Loucy (cell line): ENCODE measurements at regions not wholly inside any gene's neighbourhood (a gene's known extent, or its start where the extent isn't known, plus 50 kb on each side); places are given as distances from the start of the nearest gene placed in this dataset.

ENCODE experiments used
- H2AFZ ChIP-seq: fragments of 200-600 bp; sonication (generic); 2 replicates; pipeline ENCODE4 v1.6.0; 2016; ENCODE audit warnings: antibody characterized with exemption, mild to moderate bottlenecking, low read length, moderate library complexity
- H3F3A ChIP-seq: fragments of 200-600 bp; 2 replicates; pipeline ENCODE4 v1.6.0; 2016; ENCODE audit warnings: antibody characterized with exemption, low read depth, mild to moderate bottlenecking
- H3K27me3 ChIP-seq: fragments of 200-600 bp; sonication (generic); 2 replicates; pipeline ENCODE4 v1.6.1; 2014; ENCODE audit warnings: low read length, mild to moderate bottlenecking; ENCODE audit not compliant: insufficient read depth, poor library complexity, severe bottlenecking
- H3K36me3 ChIP-seq: fragments of 200-600 bp; sonication (generic); 2 replicates; pipeline ENCODE4 v1.6.1; 2016; ENCODE audit warnings: low read length; ENCODE audit not compliant: insufficient read depth
- H3K4me1 ChIP-seq: fragments of 200-600 bp; sonication (generic); 2 replicates; pipeline ENCODE4 v1.5.1; 2014; ENCODE audit warnings: low read length, mild to moderate bottlenecking; ENCODE audit not compliant: insufficient read depth, poor library complexity, severe bottlenecking
- H3K4me2 ChIP-seq: fragments of 200-600 bp; sonication (generic); 2 replicates; pipeline ENCODE4 v1.6.0; 2014; ENCODE audit warnings: antibody characterized with exemption, low read length, low read depth, mild to moderate bottlenecking; ENCODE audit not compliant: poor library complexity, severe bottlenecking
- H3K4me3 ChIP-seq: fragments of 200-600 bp; sonication (generic); 2 replicates; pipeline ENCODE4 v1.5.1; 2014; ENCODE audit warnings: low read length, mild to moderate bottlenecking, mixed read lengths; ENCODE audit not compliant: poor library complexity, severe bottlenecking
- H3K79me2 ChIP-seq: fragments of 200-600 bp; sonication (generic); 2 replicates; pipeline ENCODE4 v1.6.1; 2014; ENCODE audit warnings: low read length; ENCODE audit not compliant: insufficient read depth
- H3K9ac ChIP-seq: fragments of 200-600 bp; sonication (generic); 2 replicates; pipeline ENCODE4 v1.6.0; 2014; ENCODE audit warnings: mild to moderate bottlenecking, low read depth, low read length, moderate library complexity; ENCODE audit not compliant: poor library complexity, severe bottlenecking
- H3K9me2 ChIP-seq: fragments of 200-600 bp; sonication (generic); replicated peaks from 2 replicates; pipeline ENCODE4 v1.6.1; 2016; ENCODE audit warnings: low read depth, low read length, mixed read lengths
- H3K9me3 ChIP-seq: fragments of 200-600 bp; sonication (generic); 2 replicates; pipeline ENCODE4 v1.6.1; 2014; ENCODE audit warnings: mild to moderate bottlenecking, antibody characterized with exemption, low read length, low read depth; ENCODE audit not compliant: insufficient read depth
- H4K20me1 ChIP-seq: fragments of 200-600 bp; sonication (generic); 2 replicates; pipeline ENCODE4 v1.6.0; 2014; ENCODE audit warnings: antibody characterized with exemption, low read length, mild to moderate bottlenecking; ENCODE audit not compliant: insufficient read depth, poor library complexity, severe bottlenecking
- CTCF ChIP-seq: fragments of 200-600 bp; sonication (generic); conservative IDR thresholded peaks from 2 replicates; pipeline ENCODE4 v1.5.1; 2014; ENCODE audit warnings: mild to moderate bottlenecking, antibody characterized with exemption, low read length
- EZH2phosphoT487 ChIP-seq: fragments of 200-600 bp; IDR thresholded peaks from 2 replicates; pipeline ENCODE4 v1.6.1; 2018; ENCODE audit warnings: antibody characterized with exemption, mild to moderate bottlenecking, moderate library complexity, borderline replicate concordance

GRCh38 chr2:235162837-235163197, 211.0 kb downstream of the SH3BP4 start:
- H3K4me2 ChIP-seq: no peak overlapping the region

GRCh38 chr2:235165136-235165535, 213.3 kb downstream of the SH3BP4 start:
- H3K9ac ChIP-seq: no peak overlapping the region

More at GRCh38 chr2:235162837-235163197, 211.0 kb downstream of the SH3BP4 start:
- no peaks in the 10 kb centered on the region for H3F3A ChIP-seq
- no peaks in the 10 kb centered on the region for H3K4me1 ChIP-seq
- H3K9ac ChIP-seq: no peak overlapping the region
- H3K79me2 ChIP-seq: no peaks in the 10 kb centered on the region
- TF ChIP-seq CTCF (no peak), EZH2phosphoT487 (no peak)
- H3K9me2 ChIP-seq: no peaks in the 10 kb centered on the region
- H3K4me3 ChIP-seq: no peak overlapping the region
- H3K36me3 ChIP-seq: no peaks in the 10 kb centered on the region
- H3K9me3 ChIP-seq: no peaks in the 10 kb centered on the region
- no peaks in the 10 kb centered on the region for H4K20me1 ChIP-seq
- H2AFZ ChIP-seq: no peak overlapping the region
- H3K27me3 ChIP-seq: no peaks in the 10 kb centered on the region

GRCh38 chr2:235165631-235166030, 213.8 kb downstream of the SH3BP4 start:
- no peaks in the 10 kb centered on the region for H3K9me2 ChIP-seq
- H3K79me2 ChIP-seq: no peaks in the 10 kb centered on the region
- H3F3A ChIP-seq: no peaks in the 10 kb centered on the region
- TF ChIP-seq EZH2phosphoT487 (no peak), CTCF (no peak)
- H3K36me3 ChIP-seq: no peaks in the 10 kb centered on the region
- H4K20me1 ChIP-seq: no peaks in the 10 kb centered on the region
- no peaks in the 10 kb centered on the region for H3K9me3 ChIP-seq
- no peak overlapping the region for H3K4me3 ChIP-seq
- H3K9ac ChIP-seq: no peak overlapping the region
- no peaks in the 10 kb centered on the region for H3K27me3 ChIP-seq
- H3K4me1 ChIP-seq: no peaks in the 10 kb centered on the region
- H3K4me2 ChIP-seq: no peak overlapping the region
- no peak overlapping the region for H2AFZ ChIP-seq

More at GRCh38 chr2:235165136-235165535, 213.3 kb downstream of the SH3BP4 start:
- Histone ChIP-seq H3K9me3 (no peaks in the 10 kb centered on the region), H3K4me1 (no peaks in the 10 kb centered on the region), H3F3A (no peaks in the 10 kb centered on the region), H3K79me2 (no peaks in the 10 kb centered on the region), H2AFZ (no peak overlapping the region), H3K4me2 (no peak overlapping the region), H3K9me2 (no peaks in the 10 kb centered on the region), H3K4me3 (no peak overlapping the region), H3K27me3 (no peaks in the 10 kb centered on the region), H3K36me3 (no peaks in the 10 kb centered on the region), H4K20me1 (no peaks in the 10 kb centered on the region)
- no peak for TF ChIP-seq EZH2phosphoT487
- TF ChIP-seq CTCF: no peak
